K562 (cell line): ENCODE measurements at regions not wholly inside any gene's neighbourhood (a gene's known extent, or its start where the extent isn't known, plus 50 kb on each side); places are given as distances from the start of the nearest gene placed in this dataset.

Experiments
- DNMT1 ChIP-seq: fragments of 450-650 bp; IDR thresholded peaks from 2 replicates; pipeline ENCODE4 v1.6.1; 2016; ENCODE audit warnings: antibody characterized with exemption, mild to moderate bottlenecking
- EP300 ChIP-seq: IDR thresholded peaks from 2 replicates; pipeline ENCODE4 v1.6.1; 2012; ENCODE audit warnings: low read length, improper control_type of control experiment
- IRF2 ChIP-seq: sonication (generic); formaldehyde crosslinking; IDR thresholded peaks from 2 replicates; pipeline ENCODE4 v1.8.1; 2022; ENCODE audit warnings: mild to moderate bottlenecking, missing genetic modification reagents
- JUNB ChIP-seq: fragments of 450-650 bp; formaldehyde crosslinking; conservative IDR thresholded peaks from 2 replicates; pipeline ENCODE4 v1.4.0; 2020; ENCODE audit warnings: mild to moderate bottlenecking
- POLR2AphosphoS2 ChIP-seq: IDR thresholded peaks from 2 replicates; pipeline ENCODE4 v1.6.1; 2012; ENCODE audit warnings: low read length, improper control_type of control experiment
- SMAD1 ChIP-seq: fragments of 150-350 bp; IDR thresholded peaks from 2 replicates; pipeline ENCODE4 v1.6.1; 2014; ENCODE audit warnings: low read length, low read depth; ENCODE audit not compliant: partially characterized antibody
- ZNF280B ChIP-seq: fragments of 250-450 bp; sonication (Bioruptor Pico); IDR thresholded peaks from 2 replicates; pipeline ENCODE4 v1.5.1; 2021; ENCODE audit warnings: mild to moderate bottlenecking
- TF ChIP-seq, protein P1 (sequence below): sonication (generic); formaldehyde crosslinking; IDR thresholded peaks from 2 replicates; pipeline ENCODE4 v1.4.0; 2020; ENCODE audit warnings: mild to moderate bottlenecking, missing genetic modification reagents
- TF ChIP-seq, protein P2 (sequence below): fragments of 250-450 bp; sonication (Bioruptor Pico); IDR thresholded peaks from 2 replicates; pipeline ENCODE4 v1.4.0; 2020; ENCODE audit warnings: mild to moderate bottlenecking, moderate library complexity
- TF ChIP-seq, protein P3 (sequence below): fragments of 450-650 bp; IDR thresholded peaks from 2 replicates; pipeline ENCODE4 v1.6.1; 2016; ENCODE audit warnings: mild to moderate bottlenecking

DNA sequence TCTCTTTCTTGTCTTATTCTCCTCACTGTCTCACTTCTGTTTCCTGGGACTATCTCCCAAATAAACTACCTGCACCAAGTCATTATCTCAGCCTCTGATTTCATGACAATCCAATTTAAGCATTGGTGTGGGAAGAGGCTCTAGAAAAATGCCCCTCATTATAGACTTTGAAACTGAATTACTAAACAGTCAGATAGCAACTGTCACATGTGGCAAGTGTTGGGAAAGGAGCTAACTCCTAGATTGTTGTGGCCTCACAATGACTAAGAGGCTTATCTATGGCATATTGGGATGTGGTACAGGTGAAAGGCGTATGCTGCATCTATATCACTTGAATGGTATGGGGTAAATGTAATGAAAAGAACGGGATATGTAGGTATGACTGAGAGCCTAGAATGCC lies 103.5 kb upstream of the CCDC54 start (continued):
- TF ChIP-seq, protein P1, sequence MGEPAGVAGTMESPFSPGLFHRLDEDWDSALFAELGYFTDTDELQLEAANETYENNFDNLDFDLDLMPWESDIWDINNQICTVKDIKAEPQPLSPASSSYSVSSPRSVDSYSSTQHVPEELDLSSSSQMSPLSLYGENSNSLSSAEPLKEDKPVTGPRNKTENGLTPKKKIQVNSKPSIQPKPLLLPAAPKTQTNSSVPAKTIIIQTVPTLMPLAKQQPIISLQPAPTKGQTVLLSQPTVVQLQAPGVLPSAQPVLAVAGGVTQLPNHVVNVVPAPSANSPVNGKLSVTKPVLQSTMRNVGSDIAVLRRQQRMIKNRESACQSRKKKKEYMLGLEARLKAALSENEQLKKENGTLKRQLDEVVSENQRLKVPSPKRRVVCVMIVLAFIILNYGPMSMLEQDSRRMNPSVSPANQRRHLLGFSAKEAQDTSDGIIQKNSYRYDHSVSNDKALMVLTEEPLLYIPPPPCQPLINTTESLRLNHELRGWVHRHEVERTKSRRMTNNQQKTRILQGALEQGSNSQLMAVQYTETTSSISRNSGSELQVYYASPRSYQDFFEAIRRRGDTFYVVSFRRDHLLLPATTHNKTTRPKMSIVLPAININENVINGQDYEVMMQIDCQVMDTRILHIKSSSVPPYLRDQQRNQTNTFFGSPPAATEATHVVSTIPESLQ (CRISPR knock-in tag), result no peak
- TF ChIP-seq DNMT1 (no peak), IRF2 (CRISPR knock-in tag) (no peak), SMAD1 (no peak), EP300 (no peak), ZNF280B (CRISPR knock-in tag) (no peak), JUNB (CRISPR knock-in tag) (no peak), POLR2AphosphoS2 (no peak)
- TF ChIP-seq, protein P2, sequence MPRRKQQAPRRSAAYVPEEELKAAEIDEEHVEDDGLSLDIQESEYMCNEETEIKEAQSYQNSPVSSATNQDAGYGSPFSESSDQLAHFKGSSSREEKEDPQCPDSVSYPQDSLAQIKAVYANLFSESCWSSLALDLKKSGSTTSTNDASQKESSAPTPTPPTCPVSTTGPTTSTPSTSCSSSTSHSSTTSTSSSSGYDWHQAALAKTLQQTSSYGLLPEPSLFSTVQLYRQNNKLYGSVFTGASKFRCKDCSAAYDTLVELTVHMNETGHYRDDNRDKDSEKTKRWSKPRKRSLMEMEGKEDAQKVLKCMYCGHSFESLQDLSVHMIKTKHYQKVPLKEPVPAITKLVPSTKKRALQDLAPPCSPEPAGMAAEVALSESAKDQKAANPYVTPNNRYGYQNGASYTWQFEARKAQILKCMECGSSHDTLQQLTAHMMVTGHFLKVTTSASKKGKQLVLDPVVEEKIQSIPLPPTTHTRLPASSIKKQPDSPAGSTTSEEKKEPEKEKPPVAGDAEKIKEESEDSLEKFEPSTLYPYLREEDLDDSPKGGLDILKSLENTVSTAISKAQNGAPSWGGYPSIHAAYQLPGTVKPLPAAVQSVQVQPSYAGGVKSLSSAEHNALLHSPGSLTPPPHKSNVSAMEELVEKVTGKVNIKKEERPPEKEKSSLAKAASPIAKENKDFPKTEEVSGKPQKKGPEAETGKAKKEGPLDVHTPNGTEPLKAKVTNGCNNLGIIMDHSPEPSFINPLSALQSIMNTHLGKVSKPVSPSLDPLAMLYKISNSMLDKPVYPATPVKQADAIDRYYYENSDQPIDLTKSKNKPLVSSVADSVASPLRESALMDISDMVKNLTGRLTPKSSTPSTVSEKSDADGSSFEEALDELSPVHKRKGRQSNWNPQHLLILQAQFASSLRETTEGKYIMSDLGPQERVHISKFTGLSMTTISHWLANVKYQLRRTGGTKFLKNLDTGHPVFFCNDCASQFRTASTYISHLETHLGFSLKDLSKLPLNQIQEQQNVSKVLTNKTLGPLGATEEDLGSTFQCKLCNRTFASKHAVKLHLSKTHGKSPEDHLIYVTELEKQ (CRISPR knock-in tag), result no peak
- TF ChIP-seq, protein P3, sequence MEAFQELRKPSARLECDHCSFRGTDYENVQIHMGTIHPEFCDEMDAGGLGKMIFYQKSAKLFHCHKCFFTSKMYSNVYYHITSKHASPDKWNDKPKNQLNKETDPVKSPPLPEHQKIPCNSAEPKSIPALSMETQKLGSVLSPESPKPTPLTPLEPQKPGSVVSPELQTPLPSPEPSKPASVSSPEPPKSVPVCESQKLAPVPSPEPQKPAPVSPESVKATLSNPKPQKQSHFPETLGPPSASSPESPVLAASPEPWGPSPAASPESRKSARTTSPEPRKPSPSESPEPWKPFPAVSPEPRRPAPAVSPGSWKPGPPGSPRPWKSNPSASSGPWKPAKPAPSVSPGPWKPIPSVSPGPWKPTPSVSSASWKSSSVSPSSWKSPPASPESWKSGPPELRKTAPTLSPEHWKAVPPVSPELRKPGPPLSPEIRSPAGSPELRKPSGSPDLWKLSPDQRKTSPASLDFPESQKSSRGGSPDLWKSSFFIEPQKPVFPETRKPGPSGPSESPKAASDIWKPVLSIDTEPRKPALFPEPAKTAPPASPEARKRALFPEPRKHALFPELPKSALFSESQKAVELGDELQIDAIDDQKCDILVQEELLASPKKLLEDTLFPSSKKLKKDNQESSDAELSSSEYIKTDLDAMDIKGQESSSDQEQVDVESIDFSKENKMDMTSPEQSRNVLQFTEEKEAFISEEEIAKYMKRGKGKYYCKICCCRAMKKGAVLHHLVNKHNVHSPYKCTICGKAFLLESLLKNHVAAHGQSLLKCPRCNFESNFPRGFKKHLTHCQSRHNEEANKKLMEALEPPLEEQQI, result no peak
- TF ChIP-seq, all 486 proteins: peak for 0
